ENCODE measurements at regions not wholly inside any gene's neighbourhood (a gene's known extent, or its start where the extent isn't known, plus 50 kb on each side); places are given as distances from the start of the nearest gene placed in this dataset.

DNA sequence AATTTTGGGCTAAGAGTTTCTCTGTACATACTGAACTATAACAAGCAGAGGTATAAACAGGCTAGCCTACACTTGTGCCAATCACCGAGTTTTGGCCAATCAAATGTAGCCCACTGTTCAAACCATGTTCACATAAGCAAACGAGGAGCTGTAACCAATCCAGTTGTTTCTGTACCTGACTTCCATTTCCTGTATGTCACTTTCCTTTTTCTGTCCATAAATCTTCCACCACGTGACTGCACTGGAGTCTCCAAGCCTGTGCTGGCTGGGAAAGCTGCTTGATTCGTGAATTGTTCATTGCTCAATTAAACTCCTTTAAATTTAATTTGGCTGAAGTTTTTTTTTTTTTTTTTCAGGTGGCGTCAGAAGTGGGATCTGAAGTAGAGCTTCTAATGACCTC is 332.9 kb downstream of the RNF144B start:
- intact Hi-C loops (cut with DNase I; ENCODE audit: low total_unique reads) = no loop called here
- no peak overlapping the region for H3K4me3 ChIP-seq (ENCODE audit: low read depth, poor library complexity, severe bottlenecking)
- TF ChIP-seq, protein P1, sequence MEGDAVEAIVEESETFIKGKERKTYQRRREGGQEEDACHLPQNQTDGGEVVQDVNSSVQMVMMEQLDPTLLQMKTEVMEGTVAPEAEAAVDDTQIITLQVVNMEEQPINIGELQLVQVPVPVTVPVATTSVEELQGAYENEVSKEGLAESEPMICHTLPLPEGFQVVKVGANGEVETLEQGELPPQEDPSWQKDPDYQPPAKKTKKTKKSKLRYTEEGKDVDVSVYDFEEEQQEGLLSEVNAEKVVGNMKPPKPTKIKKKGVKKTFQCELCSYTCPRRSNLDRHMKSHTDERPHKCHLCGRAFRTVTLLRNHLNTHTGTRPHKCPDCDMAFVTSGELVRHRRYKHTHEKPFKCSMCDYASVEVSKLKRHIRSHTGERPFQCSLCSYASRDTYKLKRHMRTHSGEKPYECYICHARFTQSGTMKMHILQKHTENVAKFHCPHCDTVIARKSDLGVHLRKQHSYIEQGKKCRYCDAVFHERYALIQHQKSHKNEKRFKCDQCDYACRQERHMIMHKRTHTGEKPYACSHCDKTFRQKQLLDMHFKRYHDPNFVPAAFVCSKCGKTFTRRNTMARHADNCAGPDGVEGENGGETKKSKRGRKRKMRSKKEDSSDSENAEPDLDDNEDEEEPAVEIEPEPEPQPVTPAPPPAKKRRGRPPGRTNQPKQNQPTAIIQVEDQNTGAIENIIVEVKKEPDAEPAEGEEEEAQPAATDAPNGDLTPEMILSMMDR (IDR thresholded peaks at IDR 0.05) = no peak
- TF ChIP-seq POLR2A (IDR thresholded peaks at IDR 0.05) = no peak
- no peak for DNase-seq (ENCODE audit: low spot score in 2 of 2)
- WGBS, 2 donors = 38 to 40% methylated on average over 5 of the region's 5 CpGs

DNA sequence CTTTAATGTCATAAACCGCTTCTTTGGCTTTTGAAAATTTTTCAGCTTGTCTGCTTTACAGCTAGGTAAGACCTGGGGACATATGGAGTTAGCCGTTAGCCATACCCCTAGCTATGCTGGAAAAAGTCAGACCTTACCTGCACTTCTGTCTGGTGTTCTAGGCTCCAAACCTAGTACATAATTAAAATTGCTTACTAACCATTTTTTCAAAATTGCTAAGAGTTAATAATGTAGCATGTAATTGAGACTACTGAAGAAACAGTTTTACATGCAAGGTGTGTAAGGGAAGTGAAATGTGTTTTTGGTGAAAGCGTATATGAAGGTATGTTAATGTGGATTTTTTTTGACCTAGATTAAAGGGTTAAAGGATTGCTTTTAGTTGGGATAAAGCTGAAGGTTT is 336.9 kb downstream of the RNF144B start:
- TF ChIP-seq, protein P1 (IDR thresholded peaks at IDR 0.05) = no peak
- TF ChIP-seq POLR2A (IDR thresholded peaks at IDR 0.05) = no peak
- intact Hi-C loops (cut with DNase I; ENCODE audit: low total_unique reads) = no loop called here
- WGBS, 2 donors = 89 to 91% methylated on average over 3 of the region's 3 CpGs
- DNase-seq (ENCODE audit: low spot score in 2 of 2) = no peak
- H3K4me3 ChIP-seq (ENCODE audit: low read depth, poor library complexity, severe bottlenecking) = no peak overlapping the region

GRCh38 chr6:18725449-18725848 is 338.3 kb downstream of the RNF144B start:
- no peak overlapping the region for H3K4me3 ChIP-seq (ENCODE audit: low read depth, poor library complexity, severe bottlenecking)
- DNase-seq (ENCODE audit: low spot score in 2 of 2) = no peak
- TF ChIP-seq POLR2A (IDR thresholded peaks at IDR 0.05) = no peak
- TF ChIP-seq, protein P1 (IDR thresholded peaks at IDR 0.05) = no peak
- WGBS, 2 donors = 89 to 90% methylated on average over 2 of the region's 2 CpGs
- intact Hi-C loops (cut with DNase I; ENCODE audit: low total_unique reads) = no loop called here

DNA sequence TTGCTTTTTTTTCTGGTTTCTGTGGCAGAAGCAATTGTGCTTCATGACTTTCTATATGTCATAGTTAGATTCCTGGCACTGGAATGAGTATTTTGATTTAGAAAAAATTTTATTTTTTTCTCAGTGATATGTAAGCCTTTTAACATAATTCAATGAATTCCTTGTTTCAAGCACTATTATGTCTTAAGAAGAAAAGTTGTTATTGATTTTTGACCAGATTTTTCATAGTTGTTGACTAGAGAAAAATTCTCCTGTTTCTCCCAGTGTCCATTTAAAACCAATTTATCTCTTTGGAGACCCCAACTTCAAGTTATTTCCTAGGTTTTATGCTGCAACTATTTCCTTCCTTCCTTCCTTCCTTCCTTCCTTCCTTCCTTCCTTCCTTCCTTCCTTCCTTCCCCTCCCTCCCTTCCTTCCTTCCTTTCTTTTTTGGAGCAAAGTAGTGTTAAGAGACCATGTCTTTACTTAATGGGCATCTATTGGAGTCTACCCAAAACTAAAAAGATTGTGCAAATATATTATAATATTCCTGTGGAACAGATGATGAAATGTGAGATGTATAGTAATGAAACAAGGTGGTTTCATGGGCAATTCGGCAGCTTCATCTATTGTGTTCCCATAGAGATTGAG is 346.9 kb downstream of the RNF144B start:
- intact Hi-C loops (cut with DNase I; ENCODE audit: low total_unique reads) = no loop called here
- TF ChIP-seq POLR2A (IDR thresholded peaks at IDR 0.05) = no peak
- TF ChIP-seq, protein P1 (IDR thresholded peaks at IDR 0.05) = no peak
- no peak for DNase-seq (ENCODE audit: low spot score in 2 of 2)
- no peak overlapping the region for H3K4me3 ChIP-seq (ENCODE audit: low read depth, poor library complexity, severe bottlenecking)
- WGBS, 2 donors = 88 to 97% methylated on average over 1 of the region's 1 CpG

- DNase-seq (ENCODE audit: low spot score in 2 of 2) = no peak
- intact Hi-C loops (cut with DNase I; ENCODE audit: low total_unique reads) = no loop called here
- WGBS, 2 donors = 91 to 92% methylated on average over 4 of the region's 4 CpGs
- no peak for TF ChIP-seq POLR2A (IDR thresholded peaks at IDR 0.05)
- TF ChIP-seq, protein P1 (IDR thresholded peaks at IDR 0.05) = no peak
- H3K4me3 ChIP-seq (ENCODE audit: low read depth, poor library complexity, severe bottlenecking) = no peak overlapping the region
Measured at GRCh38 chr6:18741741-18742140, 354.6 kb downstream of the RNF144B start.

DNA sequence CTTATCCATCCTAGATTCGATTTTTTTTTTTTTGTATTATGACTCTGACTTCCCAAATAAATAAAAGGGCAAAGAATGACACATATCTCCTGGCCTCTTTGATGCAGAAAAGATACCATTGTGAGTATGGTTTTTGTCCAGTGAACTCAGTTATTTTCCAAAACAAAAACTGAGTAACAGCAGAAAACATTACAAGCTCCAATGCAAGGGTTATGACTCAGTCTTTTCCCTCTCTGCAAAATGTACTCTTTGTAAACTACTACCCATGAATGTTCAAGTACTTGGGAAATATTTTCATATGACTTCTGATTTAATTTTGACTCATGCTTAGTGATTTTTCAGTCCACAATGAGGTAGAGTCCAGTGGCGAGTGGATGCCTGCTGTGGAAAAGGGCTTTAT is 355.3 kb downstream of the RNF144B start:
- H3K4me3 ChIP-seq (ENCODE audit: low read depth, poor library complexity, severe bottlenecking) = no peak overlapping the region
- intact Hi-C loops (cut with DNase I; ENCODE audit: low total_unique reads) = no loop called here
- WGBS, 2 donors = 71 to 77% methylated on average over 2 of the region's 2 CpGs
- no peak for DNase-seq (ENCODE audit: low spot score in 2 of 2)
- TF ChIP-seq POLR2A (IDR thresholded peaks at IDR 0.05) = no peak
- TF ChIP-seq, protein P1 (IDR thresholded peaks at IDR 0.05) = no peak

Measured in lower leg skin (tissue), 4 donors.